ENCODE measurements at regions not wholly inside any gene's neighbourhood (a gene's known extent, or its start where the extent isn't known, plus 50 kb on each side); places are given as distances from the start of the nearest gene placed in this dataset.
"Not testable (repeated sequence)": the region's sequence is repeated elsewhere in the genome, so short reads cannot be mapped to it uniquely, and the experiment has no call there.

- Histone ChIP-seq H3K9me2 (replicated peaks; ENCODE audit: insufficient read depth, low read length) (no peaks in the 10 kb centered on the region), H3K4me2 (ENCODE audit: low read depth, low read length, poor library complexity, severe bottlenecking) (no peak overlapping the region), H3K9me3 (ENCODE audit: insufficient read depth, low read length) (no peaks in the 10 kb centered on the region), H3K27me3 (ENCODE audit: low read length) (no peaks in the 10 kb centered on the region), H3K79me2 (ENCODE audit: insufficient read depth, low read length) (no peaks in the 10 kb centered on the region), H3K4me3 (ENCODE audit: insufficient read depth, low read length, poor library complexity, severe bottlenecking) (no peak overlapping the region), H4K20me1 (ENCODE audit: low read depth, low read length) (no peaks in the 10 kb centered on the region), H3K36me3 (ENCODE audit: low read length) (no peaks in the 10 kb centered on the region), H3F3A (ENCODE audit: insufficient read depth) (no peaks in the 10 kb centered on the region), H3K9ac (ENCODE audit: low read length) (no peak overlapping the region), H3K27ac (ENCODE audit: low read depth, low read length) (no peak overlapping the region), H2AFZ (ENCODE audit: low read depth, low read length, severe bottlenecking) (no peak overlapping the region)
- TF ChIP-seq EZH2phosphoT487 (conservative IDR thresholded peaks at IDR 0.05; ENCODE audit: low read length) (no peak), CTCF (IDR thresholded peaks at IDR 0.05; ENCODE audit: insufficient read depth, low read length, poor library complexity, severe bottlenecking) (no peak)
Observed at GRCh38 chr3:5503136-5503535, 315.6 kb downstream of the EDEM1 start.

- Histone ChIP-seq H4K20me1 (ENCODE audit: low read depth, low read length) (no peaks in the 10 kb centered on the region), H3K27me3 (ENCODE audit: low read length) (no peaks in the 10 kb centered on the region), H2AFZ (ENCODE audit: low read depth, low read length, severe bottlenecking) (no peak overlapping the region), H3K9me3 (ENCODE audit: insufficient read depth, low read length) (no peaks in the 10 kb centered on the region), H3K36me3 (ENCODE audit: low read length) (no peaks in the 10 kb centered on the region), H3K4me2 (ENCODE audit: low read depth, low read length, poor library complexity, severe bottlenecking) (no peak overlapping the region), H3F3A (ENCODE audit: insufficient read depth) (no peaks in the 10 kb centered on the region), H3K4me3 (ENCODE audit: insufficient read depth, low read length, poor library complexity, severe bottlenecking) (no peak overlapping the region), H3K27ac (ENCODE audit: low read depth, low read length) (no peak overlapping the region), H3K79me2 (ENCODE audit: insufficient read depth, low read length) (no peaks in the 10 kb centered on the region), H3K9me2 (replicated peaks; ENCODE audit: insufficient read depth, low read length) (no peaks in the 10 kb centered on the region), H3K9ac (ENCODE audit: low read length) (no peak overlapping the region)
- TF ChIP-seq CTCF (IDR thresholded peaks at IDR 0.05; ENCODE audit: insufficient read depth, low read length, poor library complexity, severe bottlenecking): no peak
- TF ChIP-seq EZH2phosphoT487 (conservative IDR thresholded peaks at IDR 0.05; ENCODE audit: low read length): no peak
Observed at GRCh38 chr3:5504135-5504534, 316.6 kb downstream of the EDEM1 start.

- no peak overlapping the region for H3K4me2 ChIP-seq (ENCODE audit: low read depth, low read length, poor library complexity, severe bottlenecking)
- H2AFZ ChIP-seq (ENCODE audit: low read depth, low read length, severe bottlenecking): no peak overlapping the region
- H3K27me3 ChIP-seq (ENCODE audit: low read length): no peaks in the 10 kb centered on the region
- no peaks in the 10 kb centered on the region for H3K36me3 ChIP-seq (ENCODE audit: low read length)
- no peaks in the 10 kb centered on the region for H4K20me1 ChIP-seq (ENCODE audit: low read depth, low read length)
- no peaks in the 10 kb centered on the region for H3K79me2 ChIP-seq (ENCODE audit: insufficient read depth, low read length)
- no peak for TF ChIP-seq EZH2phosphoT487 (conservative IDR thresholded peaks at IDR 0.05; ENCODE audit: low read length)
- TF ChIP-seq CTCF (IDR thresholded peaks at IDR 0.05; ENCODE audit: insufficient read depth, low read length, poor library complexity, severe bottlenecking): no peak
- H3K9ac ChIP-seq (ENCODE audit: low read length): no peak overlapping the region
- no peak overlapping the region for H3K4me3 ChIP-seq (ENCODE audit: insufficient read depth, low read length, poor library complexity, severe bottlenecking)
- no peaks in the 10 kb centered on the region for H3F3A ChIP-seq (ENCODE audit: insufficient read depth)
- no peak overlapping the region for H3K27ac ChIP-seq (ENCODE audit: low read depth, low read length)
- no peaks in the 10 kb centered on the region for H3K9me2 ChIP-seq (replicated peaks; ENCODE audit: insufficient read depth, low read length)
- no peaks in the 10 kb centered on the region for H3K9me3 ChIP-seq (ENCODE audit: insufficient read depth, low read length)
Observed at GRCh38 chr3:5505163-5505562, 317.7 kb downstream of the EDEM1 start.

GRCh38 chr3:5505997-5506396 is 318.5 kb downstream of the EDEM1 start:
- Histone ChIP-seq H3K27me3 (ENCODE audit: low read length) (no peaks in the 10 kb centered on the region), H3K36me3 (ENCODE audit: low read length) (no peaks in the 10 kb centered on the region), H3K9me3 (ENCODE audit: insufficient read depth, low read length) (no peaks in the 10 kb centered on the region), H3K4me2 (ENCODE audit: low read depth, low read length, poor library complexity, severe bottlenecking) (no peak overlapping the region), H4K20me1 (ENCODE audit: low read depth, low read length) (no peaks in the 10 kb centered on the region), H2AFZ (ENCODE audit: low read depth, low read length, severe bottlenecking) (no peak overlapping the region), H3K9me2 (replicated peaks; ENCODE audit: insufficient read depth, low read length) (no peaks in the 10 kb centered on the region), H3F3A (ENCODE audit: insufficient read depth) (no peaks in the 10 kb centered on the region), H3K9ac (ENCODE audit: low read length) (no peak overlapping the region), H3K4me3 (ENCODE audit: insufficient read depth, low read length, poor library complexity, severe bottlenecking) (no peak overlapping the region), H3K79me2 (ENCODE audit: insufficient read depth, low read length) (no peaks in the 10 kb centered on the region), H3K27ac (ENCODE audit: low read depth, low read length) (no peak overlapping the region)
- no peak for TF ChIP-seq CTCF (IDR thresholded peaks at IDR 0.05; ENCODE audit: insufficient read depth, low read length, poor library complexity, severe bottlenecking)
- TF ChIP-seq EZH2phosphoT487 (conservative IDR thresholded peaks at IDR 0.05; ENCODE audit: low read length): no peak

GRCh38 chr3:5508860-5509259 is 321.4 kb downstream of the EDEM1 start:
- not testable (repeated sequence) for H3K9me3 ChIP-seq (ENCODE audit: insufficient read depth, low read length); H3K79me2 ChIP-seq (ENCODE audit: insufficient read depth, low read length); H3K9ac ChIP-seq (ENCODE audit: low read length); H3K9me2 ChIP-seq (replicated peaks; ENCODE audit: insufficient read depth, low read length); H3K36me3 ChIP-seq (ENCODE audit: low read length); H3K27ac ChIP-seq (ENCODE audit: low read depth, low read length); H3K27me3 ChIP-seq (ENCODE audit: low read length); H3K4me3 ChIP-seq (ENCODE audit: insufficient read depth, low read length, poor library complexity, severe bottlenecking); H3K4me2 ChIP-seq (ENCODE audit: low read depth, low read length, poor library complexity, severe bottlenecking); H4K20me1 ChIP-seq (ENCODE audit: low read depth, low read length); H3F3A ChIP-seq (ENCODE audit: insufficient read depth); H2AFZ ChIP-seq (ENCODE audit: low read depth, low read length, severe bottlenecking)
